ENCODE measurements at regions not wholly inside any gene's neighbourhood (a gene's known extent, or its start where the extent isn't known, plus 50 kb on each side); places are given as distances from the start of the nearest gene placed in this dataset.

DNA sequence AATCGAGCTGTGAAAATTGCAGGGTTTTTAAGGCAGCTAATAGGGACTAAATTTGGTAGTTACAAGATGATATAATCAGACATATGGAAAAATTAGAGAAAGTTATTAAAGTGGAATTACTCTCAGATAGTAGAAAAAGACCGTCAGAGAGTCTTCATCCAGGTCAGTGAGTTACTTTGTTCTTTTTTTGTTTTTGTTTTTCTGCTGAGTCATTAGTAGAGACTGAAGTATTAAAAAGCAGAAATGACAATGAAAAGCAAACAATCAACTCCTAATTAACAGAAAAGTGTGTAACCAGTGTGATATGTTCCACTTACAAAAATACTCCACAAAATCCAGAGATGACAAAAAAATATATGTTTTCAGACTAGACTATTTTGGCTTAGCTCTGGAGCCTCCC lies 480.4 kb upstream of the COX7C start:
- TF ChIP-seq, protein P1, sequence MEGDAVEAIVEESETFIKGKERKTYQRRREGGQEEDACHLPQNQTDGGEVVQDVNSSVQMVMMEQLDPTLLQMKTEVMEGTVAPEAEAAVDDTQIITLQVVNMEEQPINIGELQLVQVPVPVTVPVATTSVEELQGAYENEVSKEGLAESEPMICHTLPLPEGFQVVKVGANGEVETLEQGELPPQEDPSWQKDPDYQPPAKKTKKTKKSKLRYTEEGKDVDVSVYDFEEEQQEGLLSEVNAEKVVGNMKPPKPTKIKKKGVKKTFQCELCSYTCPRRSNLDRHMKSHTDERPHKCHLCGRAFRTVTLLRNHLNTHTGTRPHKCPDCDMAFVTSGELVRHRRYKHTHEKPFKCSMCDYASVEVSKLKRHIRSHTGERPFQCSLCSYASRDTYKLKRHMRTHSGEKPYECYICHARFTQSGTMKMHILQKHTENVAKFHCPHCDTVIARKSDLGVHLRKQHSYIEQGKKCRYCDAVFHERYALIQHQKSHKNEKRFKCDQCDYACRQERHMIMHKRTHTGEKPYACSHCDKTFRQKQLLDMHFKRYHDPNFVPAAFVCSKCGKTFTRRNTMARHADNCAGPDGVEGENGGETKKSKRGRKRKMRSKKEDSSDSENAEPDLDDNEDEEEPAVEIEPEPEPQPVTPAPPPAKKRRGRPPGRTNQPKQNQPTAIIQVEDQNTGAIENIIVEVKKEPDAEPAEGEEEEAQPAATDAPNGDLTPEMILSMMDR (IDR thresholded peaks at IDR 0.05; ENCODE audit: unreplicated experiment) = no peak
- Mint-ChIP-seq H3K27me3 (no peaks in the 10 kb centered on the region), H3K4me1 (ENCODE audit: low read depth) (no peaks in the 10 kb centered on the region), H3K36me3 (ENCODE audit: insufficient read depth) (no peaks in the 10 kb centered on the region), H3K9me3 (ENCODE audit: low read depth) (no peaks in the 10 kb centered on the region), H3K4me3 (ENCODE audit: low read depth) (no peak overlapping the region), H3K27ac (no peak overlapping the region)
- DNase-seq (ENCODE audit: low spot score, unreplicated experiment) = no peak

DNA sequence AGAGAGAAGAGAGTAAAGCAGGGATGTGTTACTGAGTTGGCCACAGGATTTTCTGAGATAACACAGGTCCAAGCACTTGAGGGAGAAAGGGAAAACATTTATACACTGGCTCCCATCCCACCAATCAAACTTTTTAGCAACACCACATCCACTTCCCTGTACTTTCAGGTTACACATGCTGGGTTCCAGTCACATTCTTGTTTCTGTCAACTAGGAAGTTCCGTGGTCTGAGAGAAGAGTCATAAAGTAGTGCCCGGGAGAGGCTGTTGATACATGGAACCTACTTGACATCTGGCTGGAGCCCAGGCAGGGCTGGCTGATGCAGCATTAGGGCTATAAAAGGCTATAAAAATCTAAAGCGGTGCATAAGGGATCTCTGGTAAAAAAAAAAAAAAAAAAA lies 473.9 kb upstream of the COX7C start:
- no peaks in the 10 kb centered on the region for H3K27me3 Mint-ChIP-seq
- DNase-seq (ENCODE audit: low spot score, unreplicated experiment) = no peak
- no peaks in the 10 kb centered on the region for H3K36me3 Mint-ChIP-seq (ENCODE audit: insufficient read depth)
- peak overlapping the region; percentile 7 for H3K27ac Mint-ChIP-seq
- H3K9me3 Mint-ChIP-seq (ENCODE audit: low read depth) = peaks cover 4% of the 10 kb centered on the region
- no peak overlapping the region for H3K4me3 Mint-ChIP-seq (ENCODE audit: low read depth)
- no peaks in the 10 kb centered on the region for H3K4me1 Mint-ChIP-seq (ENCODE audit: low read depth)
- TF ChIP-seq, protein P1 (IDR thresholded peaks at IDR 0.05; ENCODE audit: unreplicated experiment) = no peak

DNA sequence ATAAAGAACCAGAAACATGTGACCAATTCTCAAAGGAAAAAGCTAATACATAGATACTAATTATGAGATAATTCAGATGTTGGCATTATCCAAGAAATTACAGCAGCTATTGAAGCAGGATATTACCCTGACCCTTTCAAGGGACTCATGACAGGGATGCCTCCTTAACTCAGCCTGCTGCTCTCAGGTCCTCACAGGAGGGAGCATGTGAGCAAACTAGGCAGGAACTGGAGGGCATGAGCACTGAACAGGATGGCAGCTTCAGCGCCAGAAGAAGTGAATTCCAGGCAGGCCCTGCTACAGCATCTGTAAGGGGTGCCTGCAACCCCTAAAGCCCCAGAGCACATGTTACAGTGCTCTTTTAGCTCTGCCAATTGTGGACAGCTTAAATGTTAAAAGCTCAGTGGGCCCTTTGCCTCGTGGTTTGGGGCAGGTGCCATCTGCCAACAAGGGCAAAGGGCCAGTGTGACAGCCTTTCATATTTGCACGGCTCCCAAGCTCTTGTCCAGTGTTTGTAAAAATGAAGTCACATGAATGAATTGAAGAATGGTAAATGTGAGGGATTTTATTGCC lies 464.7 kb upstream of the COX7C start:
- no peaks in the 10 kb centered on the region for H3K27me3 Mint-ChIP-seq
- H3K4me1 Mint-ChIP-seq (ENCODE audit: low read depth) = no peaks in the 10 kb centered on the region
- no peaks in the 10 kb centered on the region for H3K9me3 Mint-ChIP-seq (ENCODE audit: low read depth)
- H3K36me3 Mint-ChIP-seq (ENCODE audit: insufficient read depth) = no peaks in the 10 kb centered on the region
- H3K4me3 Mint-ChIP-seq (ENCODE audit: low read depth) = no peak overlapping the region
- TF ChIP-seq, protein P1 (IDR thresholded peaks at IDR 0.05; ENCODE audit: unreplicated experiment) = no peak
- no peak for DNase-seq (ENCODE audit: low spot score, unreplicated experiment)
- no peak overlapping the region for H3K27ac Mint-ChIP-seq

DNA sequence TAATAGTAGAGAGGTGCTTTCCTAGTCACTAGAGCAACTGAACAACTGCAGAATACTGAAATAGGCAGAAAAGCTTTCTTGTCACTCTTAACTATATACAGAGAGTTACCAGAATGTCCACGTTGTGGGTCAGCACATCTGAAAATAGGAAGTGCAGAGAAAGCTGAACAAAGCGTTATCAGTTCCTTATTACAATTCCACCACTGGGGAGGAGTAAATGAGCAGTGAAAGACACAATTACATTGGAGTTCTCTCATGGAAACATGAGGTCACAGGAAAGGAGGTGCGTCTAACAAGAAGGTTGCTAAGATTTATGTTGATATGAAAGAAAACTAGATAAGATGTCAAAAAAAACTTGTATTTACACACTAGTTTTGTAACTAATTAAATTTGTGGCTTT lies 461.9 kb upstream of the COX7C start:
- Mint-ChIP-seq H3K4me3 (ENCODE audit: low read depth) (no peak overlapping the region), H3K27ac (no peak overlapping the region), H3K4me1 (ENCODE audit: low read depth) (no peaks in the 10 kb centered on the region), H3K27me3 (no peaks in the 10 kb centered on the region), H3K9me3 (ENCODE audit: low read depth) (no peaks in the 10 kb centered on the region), H3K36me3 (ENCODE audit: insufficient read depth) (no peaks in the 10 kb centered on the region)
- TF ChIP-seq, protein P1 (IDR thresholded peaks at IDR 0.05; ENCODE audit: unreplicated experiment) = no peak
- no peak for DNase-seq (ENCODE audit: low spot score, unreplicated experiment)

DNA sequence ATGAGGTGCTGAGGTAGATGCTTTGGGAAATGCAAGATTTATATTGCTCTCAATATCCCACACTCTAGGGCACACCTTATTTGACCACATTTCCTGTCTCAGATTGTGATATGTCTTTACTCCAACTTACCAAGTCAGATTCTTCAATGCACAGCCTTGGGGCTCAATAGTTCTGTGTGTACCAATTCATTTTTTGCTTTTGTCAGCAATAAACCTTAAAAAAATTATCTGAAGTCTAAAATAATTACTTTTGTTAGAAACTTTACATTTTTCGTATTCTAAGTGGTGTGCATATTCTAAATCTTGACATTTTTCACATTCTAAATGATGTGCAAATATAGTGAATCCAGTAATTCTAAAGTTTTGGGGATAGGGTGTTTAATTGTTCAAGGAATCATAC lies 447.5 kb upstream of the COX7C start:
- H3K27me3 Mint-ChIP-seq = no peaks in the 10 kb centered on the region
- no peaks in the 10 kb centered on the region for H3K4me1 Mint-ChIP-seq (ENCODE audit: low read depth)
- no peaks in the 10 kb centered on the region for H3K36me3 Mint-ChIP-seq (ENCODE audit: insufficient read depth)
- no peak for DNase-seq (ENCODE audit: low spot score, unreplicated experiment)
- H3K9me3 Mint-ChIP-seq (ENCODE audit: low read depth) = peaks cover 4% of the 10 kb centered on the region
- H3K27ac Mint-ChIP-seq = no peak overlapping the region
- no peak overlapping the region for H3K4me3 Mint-ChIP-seq (ENCODE audit: low read depth)
- TF ChIP-seq, protein P1 (IDR thresholded peaks at IDR 0.05; ENCODE audit: unreplicated experiment) = no peak

Data from progenitor cell of endocrine pancreas (in vitro differentiated cells).